Effector memory CD8-positive, alpha-beta T cell (primary cell): ENCODE measurements at regions not wholly inside any gene's neighbourhood (a gene's known extent, or its start where the extent isn't known, plus 50 kb on each side); places are given as distances from the start of the nearest gene placed in this dataset.
"Not testable (repeated sequence)": the region's sequence is repeated elsewhere in the genome, so short reads cannot be mapped to it uniquely, and the experiment has no call there.

Experiments
- ATAC-seq: fragments of 150-1000 bp; cut with Tn5 transposase; replicated peaks from 2 replicates; pipeline ENCODE4 v1.10.0; 2021; ENCODE audit warnings: mild to moderate bottlenecking, moderate library complexity
- DNase-seq, 3 experiments: peaks; one replicate each; pipeline ENCODE4 v3.0.0; 2021
- H3K27ac Mint-ChIP-seq, 2 donors: one replicate each; pipeline ENCODE4 v1.8.0; 2022; ENCODE audit warnings: mild to moderate bottlenecking in 2 of 2, mixed read lengths in 2 of 2, moderate library complexity in 2 of 2
- H3K27me3 Mint-ChIP-seq, 2 donors: one replicate each; pipeline ENCODE4 v1.8.0; 2022; ENCODE audit warnings: mixed read lengths in 2 of 2
- H3K36me3 Mint-ChIP-seq: one replicate; pipeline ENCODE4 v1.8.0; 2022; ENCODE audit warnings: mild to moderate bottlenecking, moderate library complexity, mixed read lengths; ENCODE audit not compliant: insufficient read depth
- H3K4me1 Mint-ChIP-seq, 2 donors: one replicate each; pipeline ENCODE4 v1.8.0; 2022; ENCODE audit warnings: low read depth in 2 of 2, mixed read lengths in 2 of 2
- H3K4me3 Mint-ChIP-seq, 2 donors: one replicate each; pipeline ENCODE4 v1.8.0; 2022; ENCODE audit warnings: mild to moderate bottlenecking in 2 of 2, mixed read lengths in 2 of 2, moderate library complexity in 2 of 2
- H3K9me3 Mint-ChIP-seq, 2 donors: one replicate each; pipeline ENCODE4 v1.8.0; 2022; ENCODE audit warnings: mixed read lengths in 2 of 2

- H3K4me1 Mint-ChIP-seq: no peaks in the 10 kb centered on the region
- no peak for DNase-seq
- no peak overlapping the region for H3K27ac Mint-ChIP-seq
- ATAC-seq: no peak
- H3K4me3 Mint-ChIP-seq: no peak overlapping the region
- H3K27me3 Mint-ChIP-seq: peaks cover 21 to 46% of the 10 kb centered on the region in 2 donors
- peaks cover under 1% of the 10 kb centered on the region for H3K36me3 Mint-ChIP-seq
- H3K9me3 Mint-ChIP-seq: no peaks in the 10 kb centered on the region
Observed at GRCh38 chr6:27782748-27783147, 129.4 kb downstream of the OR2B2 start.

GRCh38 chr6:27778625-27779417 lies 133.4 kb downstream of the OR2B2 start:
- Mint-ChIP-seq H3K36me3 (peaks cover 4% of the 10 kb centered on the region), H3K9me3 (no peaks in the 10 kb centered on the region), H3K4me3 (no peak overlapping the region)

GRCh38 chr6:27777614-27778355 lies 134.4 kb downstream of the OR2B2 start:
- Mint-ChIP-seq H3K4me1 (peaks cover 0 to 9% of the 10 kb centered on the region in 2 donors), H3K27me3 (peaks cover 26 to 42% of the 10 kb centered on the region in 2 donors), H3K36me3 (peaks cover 4% of the 10 kb centered on the region), H3K4me3 (peak overlapping the region in 1 of 2 donors; percentile 48), H3K27ac (peak overlapping the region; percentile 0 to 90), H3K9me3 (no peaks in the 10 kb centered on the region)
- DNase-seq (peak in 1 of 3 experiments; percentile 27), ATAC-seq (no peak)

More at GRCh38 chr6:27778625-27779417, 133.4 kb downstream of the OR2B2 start:
- no peak for DNase-seq
- H3K4me1 Mint-ChIP-seq: peaks cover 0 to 9% of the 10 kb centered on the region in 2 donors
- H3K27ac Mint-ChIP-seq: no peak overlapping the region
- no peak for ATAC-seq
- H3K27me3 Mint-ChIP-seq: peaks cover 26 to 51% of the 10 kb centered on the region in 2 donors

GRCh38 chr6:27777126-27777525 lies 135.1 kb downstream of the OR2B2 start:
- H3K27ac Mint-ChIP-seq: peak overlapping the region; percentile 0 to 90
- peak overlapping the region in 1 of 2 donors; percentile 48 for H3K4me3 Mint-ChIP-seq
- H3K9me3 Mint-ChIP-seq: no peaks in the 10 kb centered on the region

GRCh38 chr6:27776504-27776903 lies 135.7 kb downstream of the OR2B2 start:
- H3K36me3 Mint-ChIP-seq: peaks cover 4% of the 10 kb centered on the region
- H3K4me1 Mint-ChIP-seq: peaks cover 8 to 18% of the 10 kb centered on the region in 2 donors
- H3K27me3 Mint-ChIP-seq: peaks cover 26 to 40% of the 10 kb centered on the region in 2 donors
- DNase-seq (no peak), ATAC-seq (no peak)
- H3K4me3 Mint-ChIP-seq: no peak overlapping the region
- H3K9me3 Mint-ChIP-seq: no peaks in the 10 kb centered on the region
- H3K27ac Mint-ChIP-seq: no peak overlapping the region

More at GRCh38 chr6:27777126-27777525, 135.1 kb downstream of the OR2B2 start:
- peaks cover 4% of the 10 kb centered on the region for H3K36me3 Mint-ChIP-seq
- ATAC-seq: no peak
- H3K4me1 Mint-ChIP-seq: peaks cover 5 to 15% of the 10 kb centered on the region in 2 donors
- DNase-seq: no peak
- peaks cover 26 to 40% of the 10 kb centered on the region in 2 donors for H3K27me3 Mint-ChIP-seq

- Mint-ChIP-seq H3K9me3 (no peaks in the 10 kb centered on the region), H3K36me3 (peaks cover 4% of the 10 kb centered on the region), H3K4me1 (peaks cover 8 to 18% of the 10 kb centered on the region in 2 donors), H3K27ac (no peak overlapping the region), H3K4me3 (no peak overlapping the region), H3K27me3 (peaks cover 26 to 40% of the 10 kb centered on the region in 2 donors)
- DNase-seq (no peak), ATAC-seq (no peak)
Observed at GRCh38 chr6:27775796-27776184, 136.4 kb downstream of the OR2B2 start.

- not testable (repeated sequence) for H3K9me3 Mint-ChIP-seq, DNase-seq, H3K36me3 Mint-ChIP-seq, H3K27ac Mint-ChIP-seq, ATAC-seq, H3K4me3 Mint-ChIP-seq
- peaks cover 8 to 18% of the 10 kb centered on the region in 2 donors for H3K4me1 Mint-ChIP-seq
- peaks cover 26 to 40% of the 10 kb centered on the region in 2 donors for H3K27me3 Mint-ChIP-seq
Observed at GRCh38 chr6:27775138-27775795, 136.9 kb downstream of the OR2B2 start.

- ATAC-seq, H3K9me3 Mint-ChIP-seq, H3K4me3 Mint-ChIP-seq, H3K36me3 Mint-ChIP-seq, DNase-seq: not testable (repeated sequence)
- peaks cover 8 to 18% of the 10 kb centered on the region in 2 donors for H3K4me1 Mint-ChIP-seq
- peaks cover 26 to 45% of the 10 kb centered on the region in 2 donors for H3K27me3 Mint-ChIP-seq
- H3K27ac Mint-ChIP-seq: peak overlapping the region in 1 of 2 donors; percentile 15
Observed at GRCh38 chr6:27774264-27774600, 138.0 kb downstream of the OR2B2 start.

GRCh38 chr6:27773542-27774263 lies 138.5 kb downstream of the OR2B2 start:
- Mint-ChIP-seq H3K4me1 (peaks cover 8 to 18% of the 10 kb centered on the region in 2 donors), H3K27me3 (peaks cover 25 to 44% of the 10 kb centered on the region in 2 donors), H3K27ac (peak overlapping the region in 1 of 2 donors; percentile 15)
- H3K9me3 Mint-ChIP-seq, H3K4me3 Mint-ChIP-seq, H3K36me3 Mint-ChIP-seq, DNase-seq, ATAC-seq: not testable (repeated sequence)

- no peak overlapping the region for H3K4me3 Mint-ChIP-seq
- peaks cover 8 to 16% of the 10 kb centered on the region in 2 donors for H3K4me1 Mint-ChIP-seq
- DNase-seq: peak; percentile 85 to 89 (median 87)
- peaks cover under 1% of the 10 kb centered on the region for H3K36me3 Mint-ChIP-seq
- H3K9me3 Mint-ChIP-seq: no peaks in the 10 kb centered on the region
- H3K27ac Mint-ChIP-seq: no peak overlapping the region
- peak; percentile 97 for ATAC-seq
- peaks cover 14 to 41% of the 10 kb centered on the region in 2 donors for H3K27me3 Mint-ChIP-seq
Observed at GRCh38 chr6:27772261-27773001, 139.8 kb downstream of the OR2B2 start.

GRCh38 chr6:27771235-27771634 lies 141.0 kb downstream of the OR2B2 start:
- Mint-ChIP-seq H3K27ac (no peak overlapping the region), H3K36me3 (no peaks in the 10 kb centered on the region), H3K27me3 (peaks cover 5 to 29% of the 10 kb centered on the region in 2 donors), H3K4me3 (no peak overlapping the region), H3K9me3 (no peaks in the 10 kb centered on the region), H3K4me1 (peaks cover 8 to 9% of the 10 kb centered on the region in 2 donors)
- no peak for DNase-seq
- no peak for ATAC-seq

- H3K27ac Mint-ChIP-seq: no peak overlapping the region
- no peak for ATAC-seq
Observed at GRCh38 chr6:27770724-27771123, 141.5 kb downstream of the OR2B2 start.

More at GRCh38 chr6:27770724-27771123, 141.5 kb downstream of the OR2B2 start:
- no peaks in the 10 kb centered on the region for H3K36me3 Mint-ChIP-seq
- H3K27me3 Mint-ChIP-seq: peaks cover 5 to 29% of the 10 kb centered on the region in 2 donors
- DNase-seq: no peak
- H3K4me3 Mint-ChIP-seq: no peak overlapping the region
- H3K4me1 Mint-ChIP-seq: peaks cover 8 to 9% of the 10 kb centered on the region in 2 donors
- H3K9me3 Mint-ChIP-seq: no peaks in the 10 kb centered on the region
